GM21825 (cell line): ENCODE measurements at regions not wholly inside any gene's neighbourhood (a gene's known extent, or its start where the extent isn't known, plus 50 kb on each side); places are given as distances from the start of the nearest gene placed in this dataset.
A peak's percentile ranks its signal among the peaks of the same experiment; 100 is the strongest.

Source experiments
- ATAC-seq: cut with Tn5 transposase; IDR thresholded peaks from one replicate; pipeline ENCODE4 v1.9.1; 2021; ENCODE audit warnings: mild to moderate bottlenecking, moderate library complexity; ENCODE audit not compliant: unreplicated experiment

DNA sequence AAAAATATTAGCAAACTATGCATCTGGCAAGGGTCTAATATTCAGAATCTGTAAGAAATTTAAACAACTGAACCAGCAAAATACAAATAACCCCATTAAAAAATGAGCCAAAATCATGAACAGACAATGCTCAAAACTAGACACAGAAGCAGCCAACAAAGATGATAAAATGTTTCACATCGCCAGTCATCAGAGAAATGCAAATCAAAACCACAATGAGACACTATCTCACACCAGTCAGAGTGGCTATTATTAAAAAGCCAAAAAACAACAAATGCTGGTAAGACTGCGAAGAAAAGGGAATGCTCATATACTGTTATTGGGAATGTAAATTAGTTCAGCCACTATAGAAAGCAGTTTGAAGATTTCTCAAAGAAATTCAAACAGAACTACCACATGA, 201.3 kb upstream of the CPEB2 start:
- no peak for ATAC-seq

DNA sequence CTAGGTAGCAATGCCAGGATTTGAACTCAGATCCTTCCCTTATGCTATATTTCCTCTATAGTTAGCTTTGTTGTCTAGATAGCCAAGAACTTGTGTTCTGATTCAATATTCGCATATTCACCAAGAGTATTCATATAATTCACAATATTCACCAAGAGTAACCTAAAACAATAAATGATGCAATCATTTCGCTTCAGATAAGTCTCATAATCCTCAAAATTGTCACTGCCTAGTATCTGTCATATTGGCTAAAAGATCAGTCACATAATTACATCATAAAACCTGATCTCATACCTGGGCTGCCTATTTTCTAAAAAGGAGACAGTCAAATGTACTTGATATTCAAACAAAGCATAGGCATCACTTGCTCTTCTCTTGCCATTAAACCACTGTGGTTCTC, 199.7 kb upstream of the CPEB2 start:
- ATAC-seq, result no peak

GRCh38 chr4:14807856-14808255, 194.4 kb upstream of the CPEB2 start:
- no peak for ATAC-seq

DNA sequence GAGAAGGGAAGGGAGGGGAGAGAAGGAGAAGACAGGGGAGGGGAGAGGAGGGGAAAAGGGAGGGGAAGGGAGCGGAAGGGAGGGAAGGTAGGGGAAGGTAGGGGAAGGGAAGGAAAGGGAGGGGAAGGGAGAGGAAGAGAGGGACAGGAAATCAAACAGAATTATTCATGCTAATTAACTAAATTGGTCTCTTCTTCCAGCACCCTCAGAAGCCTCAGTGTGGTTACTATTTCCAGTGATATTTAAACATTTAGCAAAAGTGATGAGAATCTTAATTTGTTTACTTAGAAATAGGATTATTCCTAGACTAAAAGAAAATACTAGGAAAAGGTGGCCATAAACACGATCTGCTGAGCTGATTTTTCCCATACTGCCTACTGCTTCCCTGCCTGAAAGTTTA, 193.1 kb upstream of the CPEB2 start:
- ATAC-seq, result no peak

DNA sequence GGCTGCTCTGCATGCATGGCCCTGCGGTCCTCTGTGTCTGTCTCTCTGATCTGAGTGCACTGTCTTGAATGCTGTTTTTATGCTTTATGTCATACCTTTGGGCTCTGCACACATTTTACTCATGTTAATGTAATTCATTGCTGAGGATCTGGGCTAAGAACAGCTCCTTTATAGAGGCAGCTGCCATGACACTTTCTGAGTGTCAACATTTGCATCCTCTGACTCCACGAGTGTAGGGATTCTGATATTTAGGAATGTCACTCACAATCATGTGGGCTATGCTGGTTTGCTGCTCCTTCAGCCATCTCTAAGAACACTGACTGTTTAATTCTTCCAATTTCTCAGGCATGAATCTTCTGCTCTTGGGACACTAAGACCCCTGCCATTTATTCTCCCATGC, 192.2 kb upstream of the CPEB2 start:
- no peak for ATAC-seq

GRCh38 chr4:14810568-14810967, 191.7 kb upstream of the CPEB2 start:
- no peak for ATAC-seq

DNA sequence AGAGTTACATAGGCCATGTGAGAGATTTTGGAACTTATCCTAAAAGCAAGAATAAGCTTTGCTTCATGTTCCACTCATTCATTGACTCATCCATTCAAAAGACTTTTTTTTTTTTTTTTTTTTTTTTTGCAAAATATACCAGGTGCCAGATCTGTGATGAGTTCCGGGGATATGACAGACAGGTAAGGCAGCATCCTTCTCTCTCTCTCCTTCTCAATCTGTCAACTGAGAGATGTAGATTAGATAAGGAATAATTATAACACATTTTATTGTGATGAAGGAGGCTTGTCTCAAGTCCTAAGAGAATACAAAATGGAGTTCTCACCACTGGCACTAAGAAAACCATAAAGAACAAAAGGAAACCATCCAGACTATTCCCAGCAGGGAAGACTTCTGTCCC, 190.2 kb upstream of the CPEB2 start:
- no peak for ATAC-seq

- ATAC-seq, result no peak
These were observed 185.5 kb upstream of the CPEB2 start for GRCh38 chr4:14816623-14817261.

DNA sequence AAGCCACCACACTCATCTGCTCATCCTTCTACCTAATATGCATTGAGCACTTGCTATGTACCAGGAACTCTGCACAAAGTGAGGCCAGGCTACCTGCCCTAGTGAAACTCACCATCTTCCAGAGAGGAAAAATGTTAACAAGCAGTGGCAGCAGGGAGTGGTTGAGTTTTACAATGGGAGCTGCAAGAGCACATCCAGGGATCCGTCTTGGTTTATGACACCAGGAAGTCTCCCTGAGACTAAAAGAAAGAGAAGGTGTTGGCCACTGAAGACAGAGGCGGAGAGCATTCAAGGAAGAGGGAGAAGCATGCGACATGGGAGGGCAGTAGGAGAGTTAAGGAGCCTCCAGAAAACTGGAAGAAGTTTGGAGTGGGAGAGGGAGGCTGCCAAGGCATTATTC, 178.1 kb upstream of the CPEB2 start:
- ATAC-seq, result no peak

DNA sequence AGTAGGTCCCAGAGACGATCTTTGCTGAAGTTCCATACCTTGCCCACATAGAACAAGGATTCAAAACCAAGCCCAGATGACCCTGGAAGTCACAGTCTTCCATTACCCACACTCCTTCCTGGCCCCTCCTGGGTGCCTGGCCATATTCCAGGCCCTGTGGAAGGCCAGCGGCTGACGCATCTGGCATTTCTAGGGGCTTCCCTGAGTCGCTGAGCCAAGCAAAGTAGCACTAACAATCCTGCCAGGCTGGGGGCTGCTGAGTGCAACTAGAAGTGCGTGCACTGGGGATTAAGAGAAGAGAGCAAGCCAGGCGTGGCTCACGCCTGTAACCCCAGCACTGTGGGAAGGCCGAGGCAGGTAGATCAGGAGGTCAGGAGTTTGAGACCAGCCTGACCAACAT, 175.2 kb upstream of the CPEB2 start:
- no peak for ATAC-seq

DNA sequence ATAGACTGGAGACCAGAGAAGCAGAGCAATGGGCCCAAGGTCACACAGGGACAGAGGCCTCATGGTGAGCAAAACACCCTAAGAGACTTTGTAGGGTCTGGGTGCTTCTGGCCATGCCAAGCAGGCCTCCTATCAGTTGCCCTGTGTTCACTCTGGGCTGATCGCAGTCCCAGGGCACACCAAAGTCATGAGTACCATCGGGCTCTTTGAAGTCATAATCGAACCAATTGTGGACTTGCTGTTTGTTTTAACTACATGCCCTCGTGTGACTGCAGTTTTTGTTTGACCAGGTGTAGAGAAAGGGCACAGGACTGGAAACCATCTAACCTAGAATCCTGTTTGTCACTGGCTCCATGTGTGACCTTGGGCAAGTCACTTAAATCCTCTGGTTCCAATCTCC, 172.5 kb upstream of the CPEB2 start:
- ATAC-seq, result no peak

DNA sequence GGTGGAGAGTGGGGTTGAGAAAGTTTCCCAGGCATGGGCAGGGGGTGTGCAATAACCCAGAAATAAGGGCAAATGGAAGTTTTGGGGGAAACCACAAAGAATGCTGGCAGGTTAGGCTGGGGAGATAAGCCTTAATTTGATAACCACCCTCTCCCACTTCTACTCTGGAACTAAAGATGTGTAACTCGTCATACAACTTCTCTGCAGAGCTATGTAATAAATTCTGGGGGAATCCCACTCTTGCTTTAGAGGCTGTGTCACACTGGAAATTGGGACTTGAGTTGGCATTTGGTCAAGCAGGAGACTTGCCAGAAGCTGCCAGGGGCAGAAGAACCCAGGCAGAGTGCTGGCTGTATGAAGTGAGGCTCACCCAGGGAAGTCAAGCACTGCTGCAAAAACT, 170.9 kb upstream of the CPEB2 start:
- no peak for ATAC-seq

DNA sequence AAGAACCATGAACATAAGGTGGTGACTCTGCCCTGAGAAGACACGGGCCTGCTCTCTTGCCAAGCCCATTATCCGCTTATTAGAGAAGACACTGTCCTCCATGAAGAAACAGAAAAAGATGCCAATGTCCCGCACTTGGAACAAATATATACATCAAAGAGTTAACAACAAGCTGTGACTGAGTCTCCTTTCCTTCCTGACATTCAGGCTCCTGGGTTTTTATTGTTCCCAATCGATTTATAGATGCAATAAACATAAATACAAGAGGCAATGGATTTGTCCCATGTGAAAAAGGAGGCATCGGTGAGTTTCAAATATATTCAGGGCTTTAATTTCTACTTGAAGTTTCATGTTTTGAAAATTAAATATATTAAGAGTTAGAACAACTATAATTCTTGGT, 169.2 kb upstream of the CPEB2 start:
- ATAC-seq, result no peak

- ATAC-seq, result no peak
These were observed 167.9 kb upstream of the CPEB2 start for GRCh38 chr4:14834382-14834781.

GRCh38 chr4:14835288-14835687, 167.0 kb upstream of the CPEB2 start:
- no peak for ATAC-seq

GRCh38 chr4:14835708-14836425, 166.4 kb upstream of the CPEB2 start:
- no peak for ATAC-seq

DNA sequence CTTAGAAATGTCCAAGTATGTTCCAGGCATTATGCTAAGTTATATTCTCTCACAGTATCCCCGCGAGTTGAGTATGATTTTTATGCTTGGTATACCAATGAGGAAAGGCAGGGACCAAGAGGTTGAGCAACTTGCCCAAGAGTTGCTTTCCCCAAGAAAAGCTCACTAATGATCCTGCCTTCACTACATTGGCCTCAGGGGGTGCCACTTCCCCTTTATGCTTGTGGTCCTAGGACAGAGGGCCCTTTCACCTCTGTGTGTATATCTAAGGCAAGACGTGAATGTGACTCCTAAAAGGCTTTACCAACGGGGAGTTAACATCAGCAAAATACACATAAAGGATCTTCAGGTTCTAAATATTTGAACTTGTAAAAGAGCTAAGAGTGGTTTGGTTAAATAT, 164.4 kb upstream of the CPEB2 start:
- peak; percentile 61 for ATAC-seq

DNA sequence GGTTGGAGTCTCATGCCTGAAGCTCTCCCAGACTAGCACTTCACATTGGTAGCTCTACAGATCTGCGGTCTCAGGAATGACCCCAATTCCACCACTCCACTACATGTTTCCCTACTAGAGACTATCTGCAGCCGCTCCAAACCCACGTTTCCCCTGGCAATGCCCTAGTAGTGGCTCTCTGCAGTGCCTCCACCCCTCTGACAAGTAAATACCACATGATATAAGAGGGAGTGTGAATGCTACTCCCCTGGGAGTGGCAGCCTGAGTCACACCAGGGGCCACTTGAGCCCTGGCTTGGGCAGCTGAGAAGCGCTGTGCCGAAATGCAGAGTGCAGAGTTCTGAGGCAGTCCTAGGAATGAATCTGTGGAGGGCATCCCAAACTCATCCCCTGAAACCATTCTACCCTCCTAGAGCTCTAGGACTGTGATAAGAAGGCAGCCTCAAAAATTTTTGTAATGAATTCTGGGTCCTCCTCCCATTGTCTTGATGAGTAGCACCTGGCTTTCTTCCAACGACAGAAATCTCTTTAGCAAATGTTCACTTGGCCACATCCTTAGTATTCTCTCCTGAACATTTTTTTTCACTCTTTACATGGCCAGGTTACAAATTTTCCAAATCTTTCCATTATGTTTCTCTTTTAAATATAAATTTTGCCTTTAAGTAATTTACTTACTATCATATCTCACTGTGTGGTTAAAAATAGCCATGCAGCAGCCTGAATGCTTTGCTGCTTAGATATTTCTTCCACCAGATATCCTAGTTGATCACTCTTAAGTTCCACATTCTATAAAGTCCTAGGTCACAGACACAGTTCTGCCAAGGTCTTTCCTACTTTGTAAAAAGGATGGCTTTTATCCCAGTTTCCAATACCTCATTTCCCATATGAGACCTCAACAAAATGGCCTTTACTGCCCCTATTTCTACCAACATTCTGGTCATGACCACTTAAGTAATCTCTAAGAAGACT, 160.2 kb upstream of the CPEB2 start:
- ATAC-seq, result no peak

DNA sequence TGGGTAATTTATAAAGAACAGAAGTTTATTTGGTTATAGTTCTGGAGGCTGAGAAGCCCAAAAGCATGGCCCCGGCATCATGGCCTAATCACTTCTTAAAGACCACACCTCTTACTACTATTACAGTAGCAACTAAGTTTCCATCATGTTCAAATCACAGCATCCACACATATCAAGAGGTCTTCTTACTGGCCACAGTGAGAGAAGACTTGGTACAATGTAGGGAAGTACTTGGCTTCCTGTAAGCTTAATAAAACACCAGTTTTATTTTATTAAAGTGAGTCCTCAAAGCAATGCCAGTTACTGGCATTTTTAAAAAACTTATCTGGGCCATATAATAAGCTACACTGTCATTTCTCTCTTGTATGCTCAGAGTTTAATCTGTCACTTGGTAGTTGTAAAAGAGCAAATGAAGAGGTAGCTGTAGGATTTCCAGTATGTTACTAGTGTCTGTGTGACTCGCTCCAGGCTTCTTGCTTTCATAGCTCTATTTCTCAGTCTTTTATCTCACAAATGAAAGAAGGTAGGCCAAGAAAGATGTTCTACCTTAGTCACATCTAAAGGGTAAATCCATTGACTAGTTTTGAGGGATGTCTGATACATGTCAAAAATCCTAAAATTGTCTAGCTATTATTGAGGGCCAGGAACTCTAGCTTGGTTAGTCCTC, 159.2 kb upstream of the CPEB2 start:
- no peak for ATAC-seq

DNA sequence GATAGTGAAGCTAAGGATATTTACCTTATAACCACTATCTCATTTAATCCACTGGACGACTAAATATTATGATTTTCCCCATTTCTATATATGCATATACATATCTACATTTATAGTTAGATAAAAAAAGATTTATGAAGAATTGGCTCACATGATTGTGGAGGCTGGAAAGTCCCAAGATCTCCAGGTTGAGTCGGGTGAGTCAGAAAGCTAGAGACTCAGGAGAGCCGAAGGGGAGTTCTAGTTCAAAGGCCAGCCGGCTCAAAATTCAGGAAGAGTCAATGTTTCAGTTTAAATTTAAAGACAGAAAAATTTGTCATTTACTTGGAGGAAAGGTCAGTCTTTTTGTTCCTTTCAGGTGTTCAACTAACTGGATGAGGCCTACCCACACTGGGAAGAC, 158.2 kb upstream of the CPEB2 start:
- ATAC-seq, result no peak

DNA sequence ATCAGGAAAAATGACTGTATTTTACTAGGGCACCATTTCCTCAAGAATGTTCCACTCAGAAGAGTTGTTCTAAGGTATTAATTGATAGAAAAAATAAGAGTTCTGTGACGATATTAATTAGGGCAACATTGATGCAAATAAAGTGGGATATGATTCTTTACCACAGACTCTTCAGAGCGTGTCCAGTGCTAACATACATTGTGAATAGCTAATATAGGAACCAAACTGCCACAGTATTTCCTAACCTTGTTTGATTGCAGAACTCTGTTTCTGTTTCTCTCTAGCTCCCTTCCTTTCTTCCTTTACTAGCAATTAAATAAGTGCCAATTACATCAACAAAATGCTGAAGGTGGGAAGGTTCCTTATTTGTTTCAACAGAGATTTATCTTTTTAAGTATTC, 154.1 kb upstream of the CPEB2 start:
- ATAC-seq, result no peak
